LNCaP clone FGC (cell line): ENCODE measurements at regions not wholly inside any gene's neighbourhood (a gene's known extent, or its start where the extent isn't known, plus 50 kb on each side); places are given as distances from the start of the nearest gene placed in this dataset.
"Not testable (repeated sequence)": the region's sequence is repeated elsewhere in the genome, so short reads cannot be mapped to it uniquely, and the experiment has no call there.

ENCODE experiments used
- DNase-seq: peaks from one replicate; pipeline ENCODE4 v3.0.0-alpha.2; 2011; ENCODE audit warnings: low read depth
- H3K4me3 ChIP-seq: 2 replicates; pipeline ENCODE4 v1.5.1; 2011; ENCODE audit warnings: mild to moderate bottlenecking, low read depth, low read length, control low read depth
- TF ChIP-seq, protein P1 (sequence below): IDR thresholded peaks from 2 replicates; pipeline ENCODE4 v1.5.1; 2012; ENCODE audit warnings: mild to moderate bottlenecking; ENCODE audit not compliant: control insufficient read depth, insufficient read depth; ENCODE audit errors: extremely low read depth

GRCh38 chr9:86577420-86578333, 223.5 kb upstream of the TUT7 start:
- TF ChIP-seq, protein P1, sequence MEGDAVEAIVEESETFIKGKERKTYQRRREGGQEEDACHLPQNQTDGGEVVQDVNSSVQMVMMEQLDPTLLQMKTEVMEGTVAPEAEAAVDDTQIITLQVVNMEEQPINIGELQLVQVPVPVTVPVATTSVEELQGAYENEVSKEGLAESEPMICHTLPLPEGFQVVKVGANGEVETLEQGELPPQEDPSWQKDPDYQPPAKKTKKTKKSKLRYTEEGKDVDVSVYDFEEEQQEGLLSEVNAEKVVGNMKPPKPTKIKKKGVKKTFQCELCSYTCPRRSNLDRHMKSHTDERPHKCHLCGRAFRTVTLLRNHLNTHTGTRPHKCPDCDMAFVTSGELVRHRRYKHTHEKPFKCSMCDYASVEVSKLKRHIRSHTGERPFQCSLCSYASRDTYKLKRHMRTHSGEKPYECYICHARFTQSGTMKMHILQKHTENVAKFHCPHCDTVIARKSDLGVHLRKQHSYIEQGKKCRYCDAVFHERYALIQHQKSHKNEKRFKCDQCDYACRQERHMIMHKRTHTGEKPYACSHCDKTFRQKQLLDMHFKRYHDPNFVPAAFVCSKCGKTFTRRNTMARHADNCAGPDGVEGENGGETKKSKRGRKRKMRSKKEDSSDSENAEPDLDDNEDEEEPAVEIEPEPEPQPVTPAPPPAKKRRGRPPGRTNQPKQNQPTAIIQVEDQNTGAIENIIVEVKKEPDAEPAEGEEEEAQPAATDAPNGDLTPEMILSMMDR: no peak
- no peak overlapping the region for H3K4me3 ChIP-seq
- no peak for DNase-seq

DNA sequence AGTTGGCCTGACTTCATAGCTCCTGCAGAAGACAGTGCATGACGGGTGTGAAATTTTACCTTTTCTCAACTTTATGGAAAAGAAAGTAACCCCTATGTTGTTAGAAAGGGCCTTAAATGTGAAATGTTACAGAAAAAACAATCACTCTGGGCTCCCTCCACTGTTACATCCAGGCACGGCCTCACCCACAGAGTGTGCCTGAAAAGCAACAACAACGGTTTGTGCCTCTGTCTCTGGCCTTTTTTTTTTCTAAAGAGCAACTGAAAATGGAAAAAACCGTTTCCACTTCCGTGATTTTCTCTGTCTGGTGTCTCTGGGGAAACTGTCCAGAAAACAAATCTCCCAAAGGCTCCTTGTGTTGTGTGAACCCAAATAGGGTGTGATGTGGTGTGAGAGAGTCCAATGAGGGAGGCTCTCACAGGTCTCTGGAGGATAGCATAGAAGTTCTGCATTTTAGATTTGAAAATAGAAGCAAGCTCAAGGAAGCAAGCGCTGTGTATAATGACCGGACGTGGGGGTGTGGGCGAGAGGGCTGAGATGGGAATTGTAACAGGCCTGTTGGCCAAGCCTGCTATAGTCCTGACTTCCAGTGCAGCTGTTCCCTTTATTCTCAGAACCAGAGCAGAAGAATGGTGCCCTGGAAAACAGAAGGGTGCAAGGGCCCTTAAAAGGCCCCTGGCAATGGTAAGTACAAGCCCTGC, 221.8 kb upstream of the TUT7 start:
- H3K4me3 ChIP-seq: no peak overlapping the region
- no peak for DNase-seq
- TF ChIP-seq, protein P1: no peak

GRCh38 chr9:86575137-86575536, 220.9 kb upstream of the TUT7 start:
- no peak for DNase-seq
- no peak overlapping the region for H3K4me3 ChIP-seq
- TF ChIP-seq, protein P1: no peak

GRCh38 chr9:86573886-86574285, 219.7 kb upstream of the TUT7 start:
- TF ChIP-seq, protein P1: no peak
- H3K4me3 ChIP-seq: no peak overlapping the region
- DNase-seq: no peak

DNA sequence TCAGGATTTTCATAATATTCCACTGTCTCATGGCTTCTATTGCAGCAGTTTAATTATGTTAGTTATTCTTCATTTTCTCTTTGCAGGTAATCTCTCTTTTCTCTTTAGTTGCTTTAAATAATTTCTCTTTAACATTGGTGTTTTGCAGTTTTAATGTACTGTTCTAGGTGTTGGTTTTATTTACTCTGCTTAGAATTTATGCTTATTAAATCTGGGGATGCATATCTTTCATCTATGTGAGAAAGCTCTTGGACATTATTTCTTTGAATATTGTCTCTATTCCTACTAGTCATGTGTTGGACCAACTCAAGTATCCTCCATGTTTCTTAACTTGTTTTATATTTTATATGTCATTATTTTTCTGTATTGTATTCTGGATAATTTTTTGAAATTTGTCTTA, 218.7 kb upstream of the TUT7 start:
- no peak for DNase-seq
- H3K4me3 ChIP-seq: no peak overlapping the region

GRCh38 chr9:86565603-86566002, 211.4 kb upstream of the TUT7 start:
- not testable (repeated sequence) for DNase-seq, H3K4me3 ChIP-seq

More for the DNA sequence above, 218.7 kb upstream of the TUT7 start:
- TF ChIP-seq, protein P1: no peak

DNA sequence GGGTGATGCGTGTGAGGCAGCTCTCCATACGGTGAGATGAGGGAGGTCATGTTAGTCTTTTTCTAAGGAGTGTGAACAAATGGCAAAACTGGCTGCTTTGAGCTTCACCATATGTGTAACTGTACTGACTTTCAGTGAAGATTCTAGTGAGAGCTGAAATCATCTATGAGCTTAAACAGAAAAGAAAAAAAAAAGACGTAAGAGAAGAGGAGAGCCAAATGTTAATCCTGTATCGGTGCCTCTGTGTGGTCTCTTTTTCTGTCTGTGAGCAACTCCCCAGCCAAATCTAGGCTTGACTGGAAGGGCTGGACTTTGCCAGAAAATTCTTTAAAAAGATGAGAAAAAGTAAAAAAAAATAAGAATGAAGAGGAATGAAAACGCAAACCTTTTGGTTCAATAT, 209.7 kb upstream of the TUT7 start:
- DNase-seq: no peak
- H3K4me3 ChIP-seq: no peak overlapping the region
- TF ChIP-seq, protein P1: no peak
